H9 (cell line): ENCODE measurements at regions not wholly inside any gene's neighbourhood (a gene's known extent, or its start where the extent isn't known, plus 50 kb on each side); places are given as distances from the start of the nearest gene placed in this dataset.

Source experiments
- DNase-seq: peaks from one replicate; pipeline ENCODE4 v3.0.0-alpha.2; 2017
- H2AFZ ChIP-seq: one replicate; pipeline ENCODE4 v1.6.1; 2013; ENCODE audit warnings: mild to moderate bottlenecking, low read length, control low read depth, moderate library complexity
- H2AK5ac ChIP-seq: 2 replicates; pipeline ENCODE4 v1.6.1; 2013; ENCODE audit warnings: low read length, control low read depth, mixed read lengths; ENCODE audit not compliant: insufficient read length
- H2BK120ac ChIP-seq: one replicate; pipeline ENCODE4 v1.6.1; 2013; ENCODE audit warnings: low read depth, mild to moderate bottlenecking, low read length, control low read depth, inconsistent platforms; ENCODE audit not compliant: poor library complexity, severe bottlenecking
- H2BK12ac ChIP-seq: 2 replicates; pipeline ENCODE4 v1.6.1; 2013; ENCODE audit warnings: low read length, control low read depth, mixed read lengths, low read depth; ENCODE audit not compliant: insufficient read length
- H2BK15ac ChIP-seq: 2 replicates; pipeline ENCODE4 v1.6.1; 2013; ENCODE audit warnings: low read depth, low read length, control low read depth
- H2BK20ac ChIP-seq: one replicate; pipeline ENCODE4 v1.6.1; 2013; ENCODE audit warnings: low read depth, mild to moderate bottlenecking, low read length, control low read depth, inconsistent platforms; ENCODE audit not compliant: poor library complexity, severe bottlenecking
- H2BK5ac ChIP-seq: 2 replicates; pipeline ENCODE4 v1.6.1; 2013; ENCODE audit warnings: low read length, control low read depth, mixed read lengths; ENCODE audit not compliant: insufficient read length
- H3K14ac ChIP-seq: 2 replicates; pipeline ENCODE4 v1.6.1; 2013; ENCODE audit warnings: low read length, control low read depth; ENCODE audit not compliant: insufficient read depth
- H3K18ac ChIP-seq: 2 replicates; pipeline ENCODE4 v1.6.1; 2013; ENCODE audit warnings: low read depth, mild to moderate bottlenecking, mixed read lengths, low read length, control low read depth; ENCODE audit not compliant: insufficient read length
- H3K23ac ChIP-seq: 2 replicates; pipeline ENCODE4 v1.6.1; 2013; ENCODE audit warnings: low read length, control low read depth, mixed read lengths, low read depth; ENCODE audit not compliant: insufficient read length
- H3K23me2 ChIP-seq: 2 replicates; pipeline ENCODE4 v1.6.1; 2013; ENCODE audit warnings: low read depth, mild to moderate bottlenecking, mixed read lengths, low read length, control low read depth; ENCODE audit not compliant: insufficient read length, poor library complexity, severe bottlenecking
- H3K27ac ChIP-seq: 2 replicates; pipeline ENCODE4 v1.5.1; 2013; ENCODE audit warnings: low read length, control low read depth, mixed read lengths, low read depth; ENCODE audit not compliant: insufficient read length
- H3K27me3 ChIP-seq: 2 replicates; pipeline ENCODE4 v1.6.1; 2013; ENCODE audit warnings: low read length, control low read depth, inconsistent platforms; ENCODE audit not compliant: insufficient read depth
- H3K4ac ChIP-seq: 2 replicates; pipeline ENCODE4 v1.6.1; 2013; ENCODE audit warnings: low read depth, mild to moderate bottlenecking, control low read depth, inconsistent platforms, low read length, moderate library complexity
- H3K4me1 ChIP-seq: 2 replicates; pipeline ENCODE4 v1.6.1; 2013; ENCODE audit warnings: low read length, control low read depth, inconsistent platforms; ENCODE audit not compliant: insufficient read depth
- H3K4me2 ChIP-seq: 2 replicates; pipeline ENCODE4 v1.6.1; 2013; ENCODE audit warnings: low read length, control low read depth, mixed read lengths; ENCODE audit not compliant: insufficient read length, insufficient read depth
- H3K56ac ChIP-seq: 2 replicates; pipeline ENCODE4 v1.6.1; 2013; ENCODE audit warnings: low read depth, mild to moderate bottlenecking, mixed read lengths, low read length, control low read depth; ENCODE audit not compliant: insufficient read length
- H3K79me1 ChIP-seq: 2 replicates; pipeline ENCODE4 v1.6.1; 2013; ENCODE audit warnings: low read depth, mild to moderate bottlenecking, moderate library complexity, low read length, control low read depth, inconsistent platforms; ENCODE audit not compliant: insufficient read depth, poor library complexity, severe bottlenecking
- H3K79me2 ChIP-seq: 2 replicates; pipeline ENCODE4 v1.6.1; 2013; ENCODE audit warnings: low read length, control low read depth, inconsistent platforms; ENCODE audit not compliant: insufficient read depth
- H3K9ac ChIP-seq: 2 replicates; pipeline ENCODE4 v1.6.1; 2013; ENCODE audit warnings: low read length, control low read depth, mixed read lengths; ENCODE audit not compliant: insufficient read length; ENCODE audit errors: extremely low read depth
- H3K9me3 ChIP-seq: one replicate; pipeline ENCODE4 v1.6.1; 2013; ENCODE audit warnings: low read depth, low read length, inconsistent platforms; ENCODE audit not compliant: control insufficient read depth
- H3T11ph ChIP-seq: one replicate; pipeline ENCODE4 v1.6.1; 2013; ENCODE audit warnings: mild to moderate bottlenecking, low read length, control low read depth, inconsistent platforms
- H4K20me1 ChIP-seq: one replicate; pipeline ENCODE4 v1.6.1; 2013; ENCODE audit not compliant: control insufficient read depth, insufficient read length, insufficient read depth
- H4K5ac ChIP-seq: 2 replicates; pipeline ENCODE4 v1.6.1; 2013; ENCODE audit warnings: low read depth, mild to moderate bottlenecking, mixed read lengths, low read length, control low read depth; ENCODE audit not compliant: insufficient read length
- H4K8ac ChIP-seq: replicated peaks from 2 replicates; pipeline ENCODE4 v1.6.1; 2013; ENCODE audit warnings: low read length, control low read depth, mixed read lengths, low read depth; ENCODE audit not compliant: insufficient read length
- H4K91ac ChIP-seq: 2 replicates; pipeline ENCODE4 v1.6.1; 2013; ENCODE audit warnings: low read depth, mild to moderate bottlenecking, moderate library complexity, mixed read lengths, low read length, control low read depth; ENCODE audit not compliant: insufficient read length
- H3K27ac Mint-ChIP-seq, 3 experiments: 2 replicates in 2 of 3; 3 replicates in 1 of 3; pipeline ENCODE4 v1.8.0; 2020 to 2021; ENCODE audit warnings: mixed read lengths in 3 of 3, mild to moderate bottlenecking in 1 of 3, moderate library complexity in 1 of 3
- H3K27me3 Mint-ChIP-seq: 2 replicates; pipeline ENCODE4 v1.8.0; 2021; ENCODE audit warnings: low read depth, mild to moderate bottlenecking, moderate library complexity, mixed read lengths
- H3K36me3 Mint-ChIP-seq, 3 experiments: 2 replicates in 2 of 3; 3 replicates in 1 of 3; pipeline ENCODE4 v1.8.0; 2020 to 2021; ENCODE audit warnings: low read depth in 3 of 3, mixed read lengths in 3 of 3; ENCODE audit not compliant: insufficient read depth in 1 of 3
- H3K4me1 Mint-ChIP-seq, 2 experiments: 2 replicates each; pipeline ENCODE4 v1.8.0; 2020; ENCODE audit warnings: mixed read lengths in 2 of 2
- H3K4me3 Mint-ChIP-seq, 2 experiments: 2 replicates in 1 of 2; 3 replicates in 1 of 2; pipeline ENCODE4 v1.8.0; 2020 to 2021; ENCODE audit warnings: mild to moderate bottlenecking in 2 of 2, mixed read lengths in 2 of 2, moderate library complexity in 1 of 2
- H3K9me3 Mint-ChIP-seq, 2 experiments: 2 replicates in 1 of 2; 3 replicates in 1 of 2; pipeline ENCODE4 v1.8.0; 2020; ENCODE audit warnings: mild to moderate bottlenecking in 2 of 2, mixed read lengths in 2 of 2, moderate library complexity in 1 of 2
- CTCF ChIP-seq: fragments of 200-600 bp; sonication (generic); conservative IDR thresholded peaks from 3 replicates; pipeline ENCODE4 v1.8.0; 2021; ENCODE audit warnings: antibody characterized with exemption, mild to moderate bottlenecking

- no peak overlapping the region for H3K14ac ChIP-seq
- Mint-ChIP-seq H3K36me3 (no peaks in the 10 kb centered on the region; a peak in 1 of 7 replicates), H3K27ac (no peak overlapping the region), H3K9me3 (peaks cover 3% of the 10 kb centered on the region in 2 experiments; a peak in 3 of 5 replicates), H3K4me1 (peaks cover 9 to 15% of the 10 kb centered on the region in 2 experiments), H3K27me3 (no peaks in the 10 kb centered on the region), H3K4me3 (no peak overlapping the region)
- H3K4me2 ChIP-seq: no peak overlapping the region
- H3K4me1 ChIP-seq: peaks cover 2% of the 10 kb centered on the region; the same call in 1 of the 2 replicates
- no peak overlapping the region for H3K9ac ChIP-seq
- no peaks in the 10 kb centered on the region for H3K23me2 ChIP-seq
- H2BK12ac ChIP-seq: no peak overlapping the region
- H2AK5ac ChIP-seq: no peak overlapping the region
- TF ChIP-seq CTCF: no peak
- H2BK15ac ChIP-seq: no peak overlapping the region
- no peaks in the 10 kb centered on the region for H4K20me1 ChIP-seq
- H2BK5ac ChIP-seq: no peak overlapping the region
- H3K9me3 ChIP-seq: no peaks in the 10 kb centered on the region
- no peaks in the 10 kb centered on the region for H3K79me1 ChIP-seq
- H3K56ac ChIP-seq: no peak overlapping the region
- H3T11ph ChIP-seq: no peak overlapping the region
- H3K4ac ChIP-seq: no peak overlapping the region
- H4K5ac ChIP-seq: no peak overlapping the region
- H3K18ac ChIP-seq: no peak overlapping the region
- H3K79me2 ChIP-seq: no peaks in the 10 kb centered on the region
- H3K27me3 ChIP-seq: no peaks in the 10 kb centered on the region
- H3K27ac ChIP-seq: no peak overlapping the region
- H2BK20ac ChIP-seq: no peak overlapping the region
- no peak overlapping the region for H3K23ac ChIP-seq
- no peak for DNase-seq
- H2BK120ac ChIP-seq: no peak overlapping the region
- no peak overlapping the region for H2AFZ ChIP-seq
- no peak overlapping the region for H4K91ac ChIP-seq
- no peak overlapping the region for H4K8ac ChIP-seq
Measured at GRCh38 chr7:109955986-109956385, 1134.9 kb upstream of the LRRN3 start.
